Activated CD4-positive, alpha-beta memory T cell treated with anti-CD3 and anti-CD28 coated beads for 36 hours (primary cell): ENCODE measurements at regions not wholly inside any gene's neighbourhood (a gene's known extent, or its start where the extent isn't known, plus 50 kb on each side); places are given as distances from the start of the nearest gene placed in this dataset.
A peak's percentile ranks its signal among the peaks of the same experiment; 100 is the strongest.

Experiments
- CTCF ChIA-PET: fragments of 350-600 bp; sonication (Branson Sonifier 250); formaldehyde crosslinking; loops from one replicate; lab custom pipeline; 2021; ENCODE audit warnings: antibody characterized with exemption, inconsistent platforms; lab: Charles Lee
- POLR2A ChIA-PET: fragments of 350-600 bp; sonication (Branson Sonifier 250); formaldehyde crosslinking; loops from one replicate; lab custom pipeline; 2021; ENCODE audit warnings: antibody characterized with exemption; lab: Charles Lee
- DNase-seq: peaks from one replicate; pipeline ENCODE4 v3.0.0-alpha.2; 2020
- H3K27ac Mint-ChIP-seq: one replicate; pipeline ENCODE4 v1.8.0; 2021; ENCODE audit warnings: mixed read lengths
- H3K27me3 Mint-ChIP-seq: one replicate; pipeline ENCODE4 v1.8.0; 2021; ENCODE audit warnings: mixed read lengths
- H3K36me3 Mint-ChIP-seq: one replicate; pipeline ENCODE4 v1.8.0; 2021; ENCODE audit warnings: mixed read lengths
- H3K4me1 Mint-ChIP-seq: one replicate; pipeline ENCODE4 v1.8.0; 2021; ENCODE audit warnings: low read depth, mixed read lengths
- H3K4me3 Mint-ChIP-seq: one replicate; pipeline ENCODE4 v1.8.0; 2021; ENCODE audit warnings: mild to moderate bottlenecking, mixed read lengths
- H3K9me3 Mint-ChIP-seq: one replicate; pipeline ENCODE4 v1.8.0; 2021; ENCODE audit warnings: mixed read lengths
- intact Hi-C: fragments of 100-400 bp; cut with micrococcal nuclease; formaldehyde crosslinking; loops from one replicate; pipeline ENCODE4 v1.15.1; 2023

- intact Hi-C loops: no loop called here
- Mint-ChIP-seq H3K27ac (no peak overlapping the region), H3K9me3 (no peaks in the 10 kb centered on the region), H3K4me1 (no peaks in the 10 kb centered on the region), H3K27me3 (no peaks in the 10 kb centered on the region), H3K36me3 (no peaks in the 10 kb centered on the region), H3K4me3 (no peak overlapping the region)
- DNase-seq: no peak
- ChIA-PET POLR2A (no interaction called here), CTCF (no interaction called here)
Measured at GRCh38 chr7:101731502-101732084, 85.8 kb upstream of the CUX1 start.

GRCh38 chr7:101733713-101734475 is 83.5 kb upstream of the CUX1 start:
- Mint-ChIP-seq H3K27me3 (no peaks in the 10 kb centered on the region), H3K36me3 (no peaks in the 10 kb centered on the region), H3K4me1 (no peaks in the 10 kb centered on the region), H3K9me3 (no peaks in the 10 kb centered on the region), H3K27ac (no peak overlapping the region), H3K4me3 (no peak overlapping the region)
- CTCF ChIA-PET: no interaction called here
- intact Hi-C loops: no loop called here
- no peak for DNase-seq
- POLR2A ChIA-PET: no interaction called here

- ChIA-PET POLR2A (no interaction called here), CTCF (no interaction called here)
- Mint-ChIP-seq H3K9me3 (no peaks in the 10 kb centered on the region), H3K4me1 (peaks cover 4% of the 10 kb centered on the region), H3K4me3 (no peak overlapping the region), H3K36me3 (no peaks in the 10 kb centered on the region), H3K27ac (no peak overlapping the region), H3K27me3 (no peaks in the 10 kb centered on the region)
- intact Hi-C loops: no loop called here
- no peak for DNase-seq
Measured at GRCh38 chr7:101736084-101736483, 81.3 kb upstream of the CUX1 start.

GRCh38 chr7:101739775-101740398 is 77.5 kb upstream of the CUX1 start:
- H3K4me3 Mint-ChIP-seq: no peak overlapping the region
- H3K27me3 Mint-ChIP-seq: peaks cover 4% of the 10 kb centered on the region
- no peaks in the 10 kb centered on the region for H3K36me3 Mint-ChIP-seq
- peaks cover 9% of the 10 kb centered on the region for H3K4me1 Mint-ChIP-seq
- CTCF ChIA-PET: interaction anchor here (0.6 to 1.2 kb wide), 2 partner anchors 12 to 75 kb away, joined by 3 to 8 read pairs; no protein-coding TSS in a partner anchor
- POLR2A ChIA-PET: no interaction called here
- no peaks in the 10 kb centered on the region for H3K9me3 Mint-ChIP-seq
- no peak overlapping the region for H3K27ac Mint-ChIP-seq
- intact Hi-C loops: no loop called here
- no peak for DNase-seq

- intact Hi-C loops: no loop called here
- CTCF ChIA-PET: no interaction called here
- Mint-ChIP-seq H3K4me1 (peaks cover 9% of the 10 kb centered on the region), H3K27ac (no peak overlapping the region), H3K27me3 (peaks cover 4% of the 10 kb centered on the region), H3K9me3 (no peaks in the 10 kb centered on the region), H3K4me3 (no peak overlapping the region), H3K36me3 (no peaks in the 10 kb centered on the region)
- POLR2A ChIA-PET: no interaction called here
- no peak for DNase-seq
Measured at GRCh38 chr7:101740981-101741725, 76.3 kb upstream of the CUX1 start.

GRCh38 chr7:101743241-101743994 is 74.0 kb upstream of the CUX1 start:
- peak; percentile 69 for DNase-seq
- POLR2A ChIA-PET: interaction anchor here (0.7 to 1.3 kb wide), 2 partner anchors 8 to 73 kb away, joined by 3 read pairs; no protein-coding TSS in a partner anchor
- CTCF ChIA-PET: interaction anchor here (0.6 to 2.4 kb wide), 14 partner anchors 9 to 141 kb away, joined by 3 to 18 read pairs (median 4); partner anchors contain the start of gene CUX1
- Mint-ChIP-seq H3K4me1 (peaks cover 9% of the 10 kb centered on the region), H3K27me3 (peaks cover 4% of the 10 kb centered on the region), H3K4me3 (peak overlapping the region; percentile 69), H3K9me3 (no peaks in the 10 kb centered on the region), H3K27ac (no peak overlapping the region), H3K36me3 (no peaks in the 10 kb centered on the region)
- intact Hi-C loops: loop anchor here (1.0 kb wide), 2 partner anchors 71 to 493 kb away; no protein-coding TSS in a partner anchor

GRCh38 chr7:101743995-101744360 is 73.4 kb upstream of the CUX1 start:
- ChIA-PET POLR2A (interaction anchor here (1.3 kb wide), 1 partner anchor 72 kb away, joined by 3 read pairs; no protein-coding TSS in a partner anchor), CTCF (interaction anchor here (0.6 to 2.4 kb wide), 9 partner anchors 8 to 141 kb away, joined by 3 to 18 read pairs (median 4); partner anchors contain the start of gene CUX1)
- Mint-ChIP-seq H3K27ac (no peak overlapping the region), H3K4me1 (peaks cover 9% of the 10 kb centered on the region), H3K36me3 (no peaks in the 10 kb centered on the region), H3K27me3 (peaks cover 4% of the 10 kb centered on the region), H3K9me3 (no peaks in the 10 kb centered on the region), H3K4me3 (no peak overlapping the region)
- intact Hi-C loops: loop anchor here (1.0 kb wide), 2 partner anchors 70 to 492 kb away; no protein-coding TSS in a partner anchor
- no peak for DNase-seq

- H3K4me3 Mint-ChIP-seq: no peak overlapping the region
- ChIA-PET CTCF (interaction anchor here (1.8 to 2.4 kb wide), 3 partner anchors 9 to 72 kb away, joined by 7 to 18 read pairs (median 8); partner anchors contain the start of gene CUX1), POLR2A (no interaction called here)
- intact Hi-C loops: no loop called here
- DNase-seq: no peak
- H3K36me3 Mint-ChIP-seq: no peaks in the 10 kb centered on the region
- peaks cover 4% of the 10 kb centered on the region for H3K27me3 Mint-ChIP-seq
- no peaks in the 10 kb centered on the region for H3K9me3 Mint-ChIP-seq
- peaks cover 9% of the 10 kb centered on the region for H3K4me1 Mint-ChIP-seq
- H3K27ac Mint-ChIP-seq: no peak overlapping the region
Measured at GRCh38 chr7:101744588-101744987, 72.8 kb upstream of the CUX1 start.

- H3K36me3 Mint-ChIP-seq: no peaks in the 10 kb centered on the region
- DNase-seq: no peak
- ChIA-PET POLR2A (no interaction called here), CTCF (no interaction called here)
- H3K27me3 Mint-ChIP-seq: peaks cover 4% of the 10 kb centered on the region
- H3K27ac Mint-ChIP-seq: no peak overlapping the region
- H3K4me3 Mint-ChIP-seq: no peak overlapping the region
- H3K4me1 Mint-ChIP-seq: peaks cover 2% of the 10 kb centered on the region
- intact Hi-C loops: no loop called here
- no peaks in the 10 kb centered on the region for H3K9me3 Mint-ChIP-seq
Measured at GRCh38 chr7:101746314-101746713, 71.1 kb upstream of the CUX1 start.

- H3K27ac Mint-ChIP-seq: no peak overlapping the region
- peaks cover 1% of the 10 kb centered on the region for H3K4me1 Mint-ChIP-seq
- intact Hi-C loops: no loop called here
- peaks cover 3% of the 10 kb centered on the region for H3K27me3 Mint-ChIP-seq
- ChIA-PET CTCF (no interaction called here), POLR2A (no interaction called here)
- no peak for DNase-seq
- no peak overlapping the region for H3K4me3 Mint-ChIP-seq
- no peaks in the 10 kb centered on the region for H3K9me3 Mint-ChIP-seq
- no peaks in the 10 kb centered on the region for H3K36me3 Mint-ChIP-seq
Measured at GRCh38 chr7:101747053-101747878, 70.2 kb upstream of the CUX1 start.
